G401.6 (cell line): ENCODE measurements at regions not wholly inside any gene's neighbourhood (a gene's known extent, or its start where the extent isn't known, plus 50 kb on each side); places are given as distances from the start of the nearest gene placed in this dataset.
"Not testable (repeated sequence)": the region's sequence is repeated elsewhere in the genome, so short reads cannot be mapped to it uniquely, and the experiment has no call there.

Experiments used
- FAIRE-seq: peaks from 2 replicates; lab custom pipeline; 2012; peaks lifted over from hg19 to GRCh38; lab: Jason Lieb, UNC

DNA sequence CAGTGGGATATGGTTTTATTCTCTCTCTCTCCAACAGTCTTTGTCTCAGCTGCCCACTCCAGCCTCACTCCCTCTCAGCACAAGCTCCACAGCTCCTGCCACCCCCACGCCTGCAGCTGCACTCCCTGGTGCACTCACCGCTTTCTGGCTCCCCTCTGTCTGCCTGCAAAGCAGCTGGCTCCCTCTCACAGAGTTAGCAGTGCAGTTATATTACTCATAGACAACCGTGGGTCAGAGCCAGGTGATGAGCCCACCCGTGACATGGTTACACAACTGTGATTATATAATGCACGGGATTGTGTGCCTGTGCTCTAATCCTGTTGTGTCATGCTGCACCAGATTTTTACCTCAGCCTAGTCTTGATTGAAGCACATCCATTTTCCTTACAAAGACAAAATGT is 276.9 kb upstream of the CHAC2 start:
- no peak for FAIRE-seq

DNA sequence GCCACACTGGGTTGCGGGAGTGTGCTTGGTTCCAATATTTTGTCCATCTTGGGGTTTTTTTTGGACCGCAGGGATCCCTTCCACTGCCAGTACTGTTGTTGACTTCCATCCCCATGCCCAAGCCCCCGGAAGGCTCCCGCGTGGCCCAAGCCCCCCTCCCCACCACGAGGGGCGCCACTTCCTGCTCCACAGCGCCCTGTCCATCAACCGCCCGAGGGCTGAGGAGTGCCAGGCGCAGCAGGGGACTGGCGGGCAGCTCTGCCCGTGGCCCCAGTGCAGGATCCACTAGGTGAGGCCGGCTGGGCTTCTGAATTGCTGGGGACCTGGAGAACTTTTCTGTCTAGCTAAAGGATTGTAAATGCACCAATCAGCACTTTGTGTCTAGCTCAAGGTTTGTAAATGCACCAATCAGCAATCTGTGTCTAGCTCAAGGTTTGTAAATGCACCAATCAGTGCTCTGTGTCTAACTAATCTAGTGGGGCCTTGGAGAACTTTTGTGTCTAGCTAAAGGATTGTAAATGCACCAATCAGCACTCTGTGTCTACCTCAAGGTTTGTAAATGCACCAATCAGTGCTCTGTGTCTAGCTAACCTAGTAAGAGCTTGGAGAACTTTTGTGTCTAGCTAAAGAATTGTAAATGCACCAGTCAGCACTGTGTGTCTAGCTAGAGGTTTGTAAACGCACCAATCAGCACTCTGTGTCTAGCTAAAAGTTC is 281.3 kb upstream of the CHAC2 start:
- FAIRE-seq: not testable (repeated sequence)

DNA sequence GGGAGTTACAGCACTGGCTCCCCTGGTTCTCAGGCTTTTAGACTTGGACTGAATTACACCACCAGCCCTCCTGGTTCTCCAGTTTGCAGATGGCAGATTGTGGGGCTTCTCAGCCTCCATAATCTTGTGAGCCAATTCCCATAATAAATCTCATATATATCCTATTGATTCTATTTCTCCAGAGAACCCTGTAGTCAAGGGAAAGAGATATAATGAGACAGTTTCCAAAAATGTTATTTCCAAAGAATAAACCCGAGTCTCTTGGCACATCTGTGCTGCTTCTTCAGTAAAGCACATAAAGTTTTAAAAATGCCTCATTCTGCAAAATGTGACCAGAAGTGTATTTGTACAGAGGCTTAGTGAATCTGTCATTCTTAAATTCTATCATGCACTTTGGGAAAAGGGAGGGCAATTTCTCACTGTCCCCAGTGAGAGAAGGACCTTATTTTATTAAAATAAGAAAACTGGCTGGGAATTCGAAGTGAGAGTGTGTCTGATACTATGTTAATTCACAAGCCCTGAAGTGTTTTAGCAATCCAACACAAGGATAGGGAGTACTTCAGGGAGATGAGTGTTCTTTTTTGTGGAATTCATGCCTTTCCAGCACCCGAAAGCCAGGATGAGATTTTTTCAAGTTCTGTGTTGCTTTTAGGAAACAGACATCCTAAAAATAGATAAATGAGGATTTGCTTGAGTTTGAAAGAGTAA is 282.4 kb upstream of the CHAC2 start:
- FAIRE-seq: no peak

- FAIRE-seq: no peak
Observed at GRCh38 chr2:53484531-53484930, 283.1 kb upstream of the CHAC2 start.

DNA sequence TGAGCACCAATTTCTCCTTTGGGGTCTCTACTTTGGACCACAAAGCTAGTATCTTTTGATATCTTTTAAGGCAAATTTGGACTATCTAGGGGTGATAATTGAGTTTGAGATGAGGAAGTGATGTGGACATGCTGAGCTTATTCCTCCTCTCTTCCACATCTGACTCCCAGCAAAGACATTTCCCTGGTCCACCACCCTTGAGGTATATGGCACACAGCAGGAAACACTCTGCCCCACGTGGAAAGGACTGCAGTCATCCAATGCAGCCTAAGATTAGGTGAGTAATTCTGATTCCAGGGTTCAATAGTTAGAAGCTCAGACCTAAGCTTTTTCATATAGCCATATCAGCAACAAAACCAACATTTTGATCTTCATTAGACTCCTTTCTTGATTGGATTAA is 290.1 kb upstream of the CHAC2 start:
- no peak for FAIRE-seq

- no peak for FAIRE-seq
Observed at GRCh38 chr2:53476834-53477233, 290.8 kb upstream of the CHAC2 start.

DNA sequence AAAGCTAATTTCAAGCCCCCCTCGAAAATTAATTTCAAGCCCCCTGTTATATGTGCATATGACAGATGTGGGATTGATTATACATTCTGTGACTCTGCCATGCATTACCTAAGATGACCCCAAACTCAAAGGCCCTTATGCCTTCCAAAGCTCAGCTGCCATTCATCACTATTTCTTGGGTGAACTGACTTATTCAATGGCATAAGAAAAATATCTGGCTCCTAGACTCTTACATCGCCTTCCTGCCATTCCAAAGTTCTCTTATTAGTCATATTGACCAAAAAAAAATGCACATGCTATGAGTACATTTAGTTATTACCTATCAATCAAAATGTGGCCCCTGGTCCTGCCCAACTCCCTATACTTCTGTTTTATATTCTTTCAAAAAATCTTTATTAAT is 291.8 kb upstream of the CHAC2 start:
- FAIRE-seq: no peak

- no peak for FAIRE-seq
Observed at GRCh38 chr2:53475321-53475720, 292.3 kb upstream of the CHAC2 start.

GRCh38 chr2:53474914-53475313 is 292.7 kb upstream of the CHAC2 start:
- FAIRE-seq: no peak

DNA sequence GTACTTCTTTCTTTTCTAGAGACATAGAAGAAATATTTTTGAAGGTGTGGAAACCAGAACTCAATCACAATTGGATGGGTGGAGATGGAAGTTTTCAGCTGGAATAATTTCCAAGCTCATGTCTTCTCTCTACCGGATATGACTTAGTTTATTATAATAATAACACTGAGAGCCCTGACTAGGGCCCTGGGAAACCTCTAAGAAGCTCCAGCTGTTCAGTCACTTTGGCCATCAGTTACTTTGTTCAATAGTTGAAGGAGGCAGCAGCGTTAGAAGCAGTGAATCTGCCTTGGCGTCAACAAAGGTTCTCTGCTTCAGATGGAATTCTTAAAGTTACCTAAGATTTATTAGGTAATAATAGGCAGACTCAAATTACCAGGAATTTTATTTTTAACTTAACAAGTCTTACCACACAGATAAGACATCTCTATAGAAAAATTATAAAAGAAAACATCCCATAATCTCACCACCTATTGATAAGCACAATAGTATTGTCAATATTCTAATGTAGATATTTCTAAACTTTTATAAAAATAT is 293.8 kb upstream of the CHAC2 start:
- no peak for FAIRE-seq

- no peak for FAIRE-seq
Observed at GRCh38 chr2:53473236-53473635, 294.4 kb upstream of the CHAC2 start.

- FAIRE-seq: no peak
Observed at GRCh38 chr2:53467467-53468180, 300.0 kb upstream of the CHAC2 start.

- FAIRE-seq: no peak
Observed at GRCh38 chr2:53463806-53464726, 303.5 kb upstream of the CHAC2 start.

DNA sequence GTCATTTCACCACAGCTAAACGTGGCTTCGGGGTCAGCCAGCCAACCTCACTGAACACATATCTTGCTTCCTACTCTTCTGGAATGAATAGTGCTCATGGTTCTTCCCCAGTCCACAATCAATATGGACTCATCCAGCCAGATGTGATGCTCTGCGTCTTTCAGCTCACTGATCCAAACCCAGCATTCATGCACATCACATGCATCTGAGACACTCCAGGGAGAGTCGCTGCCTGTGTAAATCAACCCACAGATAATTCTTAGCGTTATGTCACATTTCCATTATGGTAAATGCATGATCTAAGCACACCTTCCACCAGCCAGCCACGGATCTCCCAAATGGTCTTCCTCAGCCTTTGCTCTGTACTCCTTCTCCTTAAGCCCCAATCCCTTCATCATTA is 306.7 kb upstream of the CHAC2 start:
- no peak for FAIRE-seq

DNA sequence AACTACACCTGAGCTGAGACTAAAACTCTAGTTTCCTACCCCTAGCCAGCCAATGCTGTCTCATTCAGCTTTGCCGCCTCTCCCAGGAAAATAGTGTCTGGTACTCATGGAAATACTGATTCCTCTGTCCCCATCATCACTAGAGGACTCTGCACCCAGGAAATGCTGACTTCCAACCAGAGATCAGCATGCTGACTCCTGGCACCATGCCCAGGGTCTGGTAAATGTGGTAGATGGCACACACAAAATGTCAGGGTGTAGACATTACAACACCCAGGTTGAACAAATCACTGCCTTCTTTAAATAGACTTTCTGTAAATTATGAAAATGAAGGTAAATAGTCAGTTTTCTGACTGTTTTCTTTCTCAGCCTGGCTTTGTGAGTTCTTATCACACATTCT is 307.3 kb upstream of the CHAC2 start:
- no peak for FAIRE-seq

DNA sequence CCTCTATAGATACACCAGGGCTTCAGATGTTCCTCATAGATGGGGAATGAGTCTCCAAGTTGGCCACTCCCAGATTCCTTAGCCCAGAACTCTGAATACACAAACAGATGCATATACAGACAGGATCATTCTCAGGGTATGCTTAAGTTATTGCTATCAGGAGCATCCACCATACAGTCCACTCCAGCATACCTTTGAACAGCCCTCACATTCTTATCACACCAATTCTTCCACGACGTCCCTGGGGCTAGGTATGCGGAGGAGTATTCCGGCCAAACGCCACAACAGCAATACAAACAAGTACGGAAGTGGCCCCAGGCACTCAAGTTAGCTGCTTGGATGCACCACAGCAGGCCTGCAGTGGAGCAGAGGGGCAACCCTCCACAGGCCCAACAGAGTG is 312.5 kb upstream of the CHAC2 start:
- no peak for FAIRE-seq

GRCh38 chr2:53452957-53453748 is 314.5 kb upstream of the CHAC2 start:
- FAIRE-seq: no peak

GRCh38 chr2:53452400-53452799 is 315.2 kb upstream of the CHAC2 start:
- FAIRE-seq: no peak

GRCh38 chr2:53450923-53451322 is 316.7 kb upstream of the CHAC2 start:
- FAIRE-seq: no peak

GRCh38 chr2:53448591-53448990 is 319.0 kb upstream of the CHAC2 start:
- no peak for FAIRE-seq

DNA sequence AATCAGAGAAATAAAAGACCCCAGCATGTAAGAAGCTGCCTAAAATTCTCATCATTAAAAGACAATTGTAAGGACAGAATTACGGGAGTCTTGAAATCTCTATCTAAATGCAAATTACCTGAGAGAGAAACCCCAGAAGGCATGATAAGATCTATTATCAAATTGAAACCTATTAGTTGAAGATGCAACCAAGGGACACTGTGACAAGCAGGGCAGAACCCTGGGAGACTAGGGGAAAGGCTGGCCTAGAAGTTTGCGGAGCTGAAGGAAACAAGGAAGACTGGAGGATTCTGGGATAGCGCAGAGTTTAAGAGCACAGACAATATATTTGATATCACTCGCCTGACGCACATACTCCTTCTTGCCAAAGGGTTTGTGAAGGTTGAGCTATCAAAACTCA is 319.5 kb upstream of the CHAC2 start:
- FAIRE-seq: no peak
